ENCODE measurements at regions not wholly inside any gene's neighbourhood (a gene's known extent, or its start where the extent isn't known, plus 50 kb on each side); places are given as distances from the start of the nearest gene placed in this dataset.

GRCh38 chr21:34271189-34271851, 92.5 kb upstream of the KCNE2 start:
- no peak overlapping the region for H3K27ac ChIP-seq
- H3K4me3 ChIP-seq = no peak overlapping the region
- DNase-seq (ENCODE audit: low spot score) = no peak
- TF ChIP-seq, protein P1, sequence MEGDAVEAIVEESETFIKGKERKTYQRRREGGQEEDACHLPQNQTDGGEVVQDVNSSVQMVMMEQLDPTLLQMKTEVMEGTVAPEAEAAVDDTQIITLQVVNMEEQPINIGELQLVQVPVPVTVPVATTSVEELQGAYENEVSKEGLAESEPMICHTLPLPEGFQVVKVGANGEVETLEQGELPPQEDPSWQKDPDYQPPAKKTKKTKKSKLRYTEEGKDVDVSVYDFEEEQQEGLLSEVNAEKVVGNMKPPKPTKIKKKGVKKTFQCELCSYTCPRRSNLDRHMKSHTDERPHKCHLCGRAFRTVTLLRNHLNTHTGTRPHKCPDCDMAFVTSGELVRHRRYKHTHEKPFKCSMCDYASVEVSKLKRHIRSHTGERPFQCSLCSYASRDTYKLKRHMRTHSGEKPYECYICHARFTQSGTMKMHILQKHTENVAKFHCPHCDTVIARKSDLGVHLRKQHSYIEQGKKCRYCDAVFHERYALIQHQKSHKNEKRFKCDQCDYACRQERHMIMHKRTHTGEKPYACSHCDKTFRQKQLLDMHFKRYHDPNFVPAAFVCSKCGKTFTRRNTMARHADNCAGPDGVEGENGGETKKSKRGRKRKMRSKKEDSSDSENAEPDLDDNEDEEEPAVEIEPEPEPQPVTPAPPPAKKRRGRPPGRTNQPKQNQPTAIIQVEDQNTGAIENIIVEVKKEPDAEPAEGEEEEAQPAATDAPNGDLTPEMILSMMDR (IDR thresholded peaks at IDR 0.05) = no peak

GRCh38 chr21:34272321-34272720, 91.5 kb upstream of the KCNE2 start:
- DNase-seq (ENCODE audit: low spot score) = no peak
- Histone ChIP-seq H3K4me3 (no peak overlapping the region), H3K27ac (no peak overlapping the region)
- TF ChIP-seq, protein P1 (IDR thresholded peaks at IDR 0.05) = no peak

DNA sequence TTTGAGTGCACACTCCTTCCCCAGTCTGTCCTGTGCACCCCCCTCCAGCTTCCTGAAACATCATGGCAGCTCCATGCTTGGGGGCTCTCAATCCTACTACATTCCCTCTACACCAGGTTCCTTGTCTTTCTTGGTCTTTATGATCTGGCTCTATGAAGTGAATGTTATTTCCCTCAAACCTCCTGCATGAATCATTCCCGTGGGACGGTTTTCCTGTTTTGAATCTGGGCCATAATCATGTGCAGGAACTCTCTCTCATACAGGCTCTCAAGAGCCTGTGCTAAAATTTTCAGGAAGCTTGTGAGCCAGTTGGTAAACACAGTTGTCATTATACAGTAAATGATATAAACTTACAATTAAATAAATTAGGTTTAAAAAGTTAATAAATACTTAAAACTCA, 89.8 kb upstream of the KCNE2 start:
- Histone ChIP-seq H3K27ac (no peak overlapping the region), H3K4me3 (no peak overlapping the region)
- TF ChIP-seq, protein P1 (IDR thresholded peaks at IDR 0.05) = no peak
- no peak for DNase-seq (ENCODE audit: low spot score)

DNA sequence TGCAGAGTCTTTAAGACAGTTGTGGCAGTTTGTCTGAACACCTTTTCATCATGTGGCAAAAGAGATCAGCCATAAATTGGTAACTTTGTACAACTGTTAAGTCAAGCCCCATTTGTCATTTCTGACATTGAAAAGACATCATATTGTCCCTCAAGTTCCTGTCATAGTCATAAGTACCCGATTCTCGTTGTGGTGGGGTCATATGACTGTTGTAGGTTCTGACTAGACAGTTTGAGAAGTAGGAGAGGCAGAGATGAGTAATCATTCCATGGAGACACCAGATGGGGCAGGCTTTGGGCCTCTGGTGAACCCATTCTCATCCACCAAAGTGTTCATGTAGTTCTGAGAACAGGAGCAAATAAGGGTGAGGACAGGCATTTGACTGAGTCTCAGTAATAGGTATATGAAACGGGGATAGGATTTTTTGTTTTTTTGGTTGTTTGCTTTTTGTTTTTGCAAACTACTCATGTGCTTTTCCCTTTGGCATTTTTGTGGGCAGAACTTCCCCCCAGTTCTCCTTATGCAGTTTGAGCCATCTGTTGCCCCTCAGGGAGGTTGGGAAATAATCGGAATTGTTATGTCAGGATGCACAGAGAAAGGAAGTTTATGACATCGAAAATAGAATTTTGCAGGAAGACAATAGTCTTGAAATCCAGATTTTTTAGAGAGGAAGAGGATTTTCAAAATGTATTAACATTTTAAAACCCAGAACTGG, 86.9 kb upstream of the KCNE2 start:
- no peak overlapping the region for H3K4me3 ChIP-seq
- H3K27ac ChIP-seq = no peak overlapping the region
- TF ChIP-seq, protein P1 (IDR thresholded peaks at IDR 0.05) = no peak
- DNase-seq (ENCODE audit: low spot score) = no peak

DNA sequence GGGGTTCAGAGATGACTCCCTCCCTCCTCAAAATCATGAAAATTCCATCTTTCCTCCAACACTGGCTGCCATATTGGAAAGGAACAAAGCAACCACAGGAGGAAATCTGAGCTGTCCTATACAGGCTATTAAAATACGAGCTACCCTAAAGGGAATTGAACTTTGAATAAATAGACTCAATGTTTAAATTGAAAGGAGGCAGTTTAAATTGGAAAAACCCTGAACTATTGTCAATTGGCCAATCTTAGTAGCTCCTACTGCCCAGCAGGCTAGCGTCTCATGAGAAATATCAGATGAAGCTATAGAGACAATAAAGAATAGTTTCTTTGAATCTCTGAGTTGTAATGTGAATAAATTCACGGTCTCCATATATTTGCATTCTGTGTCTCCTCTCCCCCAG, 85.4 kb upstream of the KCNE2 start:
- Histone ChIP-seq H3K27ac (no peak overlapping the region), H3K4me3 (no peak overlapping the region)
- DNase-seq (ENCODE audit: low spot score) = no peak
- TF ChIP-seq, protein P1 (IDR thresholded peaks at IDR 0.05) = no peak

- Histone ChIP-seq H3K4me3 (no peak overlapping the region), H3K27ac (no peak overlapping the region)
- TF ChIP-seq, protein P1 (IDR thresholded peaks at IDR 0.05) = no peak
- no peak for DNase-seq (ENCODE audit: low spot score)
Observed at GRCh38 chr21:34279285-34279684, 84.5 kb upstream of the KCNE2 start.

DNA sequence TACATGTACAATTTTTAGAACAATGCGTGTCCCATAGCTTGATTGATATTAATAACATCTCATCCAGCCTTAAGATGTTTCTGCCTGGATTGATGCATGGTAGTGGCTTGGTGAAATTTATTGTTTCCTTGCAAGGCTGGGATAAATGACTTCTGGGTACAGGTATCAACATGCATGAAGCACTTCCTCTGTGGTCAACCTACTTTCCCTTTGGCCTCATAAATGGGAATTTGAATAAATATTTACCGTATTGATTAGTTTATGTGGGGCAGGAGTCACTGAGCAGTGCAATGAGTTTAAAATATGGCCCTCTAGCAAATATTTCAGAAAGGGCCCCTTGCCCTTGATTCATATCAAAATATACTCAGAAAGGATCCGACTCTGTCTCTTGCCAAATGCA, 83.9 kb upstream of the KCNE2 start:
- no peak for DNase-seq (ENCODE audit: low spot score)
- TF ChIP-seq, protein P1 (IDR thresholded peaks at IDR 0.05) = no peak
- Histone ChIP-seq H3K27ac (no peak overlapping the region), H3K4me3 (no peak overlapping the region)
